ENCODE measurements at regions not wholly inside any gene's neighbourhood (a gene's known extent, or its start where the extent isn't known, plus 50 kb on each side); places are given as distances from the start of the nearest gene placed in this dataset.
A peak's percentile ranks its signal among the peaks of the same experiment; 100 is the strongest.

GRCh38 chrX:40157228-40158035 is 59.7 kb upstream of the BCOR start:
- Histone ChIP-seq H3K4me1 (ENCODE audit: insufficient read depth, low read length) (peaks cover 33% of the 10 kb centered on the region), H3K36me3 (ENCODE audit: insufficient read depth, low read length) (no peaks in the 10 kb centered on the region), H3K27me3 (ENCODE audit: control insufficient read depth in 1 of 2, insufficient read depth in 2 of 2, low read length in 2 of 2) (no peaks in the 10 kb centered on the region), H3K4me3 (ENCODE audit: low read length) (peak overlapping the region; percentile 46), H3K9me3 (ENCODE audit: control insufficient read depth in 1 of 2, insufficient read depth in 1 of 2, low read length in 2 of 2) (no peaks in the 10 kb centered on the region), H3K27ac (ENCODE audit: low read depth in 1 of 2, low read length in 2 of 2) (no peak overlapping the region)
- Mint-ChIP-seq H3K36me3 (ENCODE audit: low read depth) (no peaks in the 10 kb centered on the region), H3K27ac (peak overlapping the region; percentile 72), H3K9me3 (no peaks in the 10 kb centered on the region), H3K4me3 (peak overlapping the region; percentile 82), H3K27me3 (no peaks in the 10 kb centered on the region), H3K4me1 (ENCODE audit: low read depth) (peaks cover 11% of the 10 kb centered on the region)
- DNase-seq, result no peak
- intact Hi-C loops (cut with DNase I, micrococcal nuclease), result loop anchor here in 1 of 2 experiments (10.0 kb wide), 1 partner anchor 317 kb away; no protein-coding TSS in a partner anchor
- POLR2A ChIA-PET, result interaction anchor here (0.7 to 4.7 kb wide), 3 partner anchors 12 to 60 kb away, joined by 3 to 32 read pairs (median 4); no protein-coding TSS in a partner anchor
- CTCF ChIA-PET, result no interaction called here
- ATAC-seq (ENCODE audit: poor library complexity), result no peak
- TF ChIP-seq, protein P1, sequence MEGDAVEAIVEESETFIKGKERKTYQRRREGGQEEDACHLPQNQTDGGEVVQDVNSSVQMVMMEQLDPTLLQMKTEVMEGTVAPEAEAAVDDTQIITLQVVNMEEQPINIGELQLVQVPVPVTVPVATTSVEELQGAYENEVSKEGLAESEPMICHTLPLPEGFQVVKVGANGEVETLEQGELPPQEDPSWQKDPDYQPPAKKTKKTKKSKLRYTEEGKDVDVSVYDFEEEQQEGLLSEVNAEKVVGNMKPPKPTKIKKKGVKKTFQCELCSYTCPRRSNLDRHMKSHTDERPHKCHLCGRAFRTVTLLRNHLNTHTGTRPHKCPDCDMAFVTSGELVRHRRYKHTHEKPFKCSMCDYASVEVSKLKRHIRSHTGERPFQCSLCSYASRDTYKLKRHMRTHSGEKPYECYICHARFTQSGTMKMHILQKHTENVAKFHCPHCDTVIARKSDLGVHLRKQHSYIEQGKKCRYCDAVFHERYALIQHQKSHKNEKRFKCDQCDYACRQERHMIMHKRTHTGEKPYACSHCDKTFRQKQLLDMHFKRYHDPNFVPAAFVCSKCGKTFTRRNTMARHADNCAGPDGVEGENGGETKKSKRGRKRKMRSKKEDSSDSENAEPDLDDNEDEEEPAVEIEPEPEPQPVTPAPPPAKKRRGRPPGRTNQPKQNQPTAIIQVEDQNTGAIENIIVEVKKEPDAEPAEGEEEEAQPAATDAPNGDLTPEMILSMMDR (IDR thresholded peaks at IDR 0.05), result no peak

DNA sequence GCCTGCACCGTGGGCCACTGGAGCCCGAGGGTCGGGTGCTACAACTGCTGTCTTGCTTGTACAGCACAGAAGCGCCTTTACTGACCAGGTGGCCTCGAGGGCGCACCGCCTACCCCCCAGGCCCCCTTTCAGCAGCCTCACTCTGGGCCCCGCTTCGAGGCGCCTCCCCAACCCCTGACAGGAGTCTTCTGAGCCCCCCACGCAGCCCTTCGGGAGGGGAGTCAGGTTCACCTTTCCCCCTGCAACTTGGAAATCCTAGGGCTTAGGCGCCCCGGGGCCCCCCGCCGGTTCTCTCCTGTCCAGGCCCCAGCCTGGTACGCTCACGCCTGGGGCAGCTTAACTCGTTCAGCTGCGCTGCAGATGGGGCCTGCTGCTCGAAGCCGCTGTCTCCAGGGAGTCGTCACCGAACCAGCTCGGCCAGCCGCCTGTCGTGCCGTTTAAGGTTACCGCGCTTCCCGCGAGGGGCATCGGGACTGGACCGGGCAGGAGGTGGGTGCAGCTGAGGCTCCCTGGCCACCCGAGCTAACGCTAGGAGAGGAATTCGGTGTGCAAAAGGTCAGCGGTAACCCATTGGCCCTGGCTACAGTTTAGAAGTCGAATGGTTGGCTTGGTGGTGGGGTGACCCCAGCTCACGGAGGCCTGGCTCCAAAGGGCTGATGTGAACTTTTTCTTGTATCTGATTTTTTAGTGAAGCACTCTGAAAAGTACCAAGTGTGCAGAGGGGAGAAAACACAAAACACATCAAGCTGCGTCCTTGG is 58.9 kb upstream of the BCOR start:
- Mint-ChIP-seq H3K9me3 (no peaks in the 10 kb centered on the region), H3K27me3 (no peaks in the 10 kb centered on the region), H3K27ac (peak overlapping the region; percentile 72), H3K4me3 (peak overlapping the region; percentile 82), H3K4me1 (ENCODE audit: low read depth) (peaks cover 11% of the 10 kb centered on the region), H3K36me3 (ENCODE audit: low read depth) (no peaks in the 10 kb centered on the region)
- ATAC-seq (ENCODE audit: poor library complexity) (no peak), DNase-seq (no peak)
- no peak overlapping the region for H3K27ac ChIP-seq (ENCODE audit: low read depth in 1 of 2, low read length in 2 of 2)
- H3K36me3 ChIP-seq (ENCODE audit: insufficient read depth, low read length), result no peaks in the 10 kb centered on the region
- no peaks in the 10 kb centered on the region for H3K27me3 ChIP-seq (ENCODE audit: control insufficient read depth in 1 of 2, insufficient read depth in 2 of 2, low read length in 2 of 2)
- TF ChIP-seq, protein P1 (IDR thresholded peaks at IDR 0.05), result no peak
- peaks cover 39% of the 10 kb centered on the region for H3K4me1 ChIP-seq (ENCODE audit: insufficient read depth, low read length)
- H3K9me3 ChIP-seq (ENCODE audit: control insufficient read depth in 1 of 2, insufficient read depth in 1 of 2, low read length in 2 of 2), result no peaks in the 10 kb centered on the region
- POLR2A ChIA-PET, result interaction anchor here (0.7 to 4.7 kb wide), 5 partner anchors 13 to 60 kb away, joined by 3 to 32 read pairs (median 4); no protein-coding TSS in a partner anchor
- intact Hi-C loops (cut with DNase I, micrococcal nuclease), result loop anchor here in 1 of 2 experiments (10.0 kb wide), 1 partner anchor 318 kb away; no protein-coding TSS in a partner anchor
- CTCF ChIA-PET, result no interaction called here
- no peak overlapping the region for H3K4me3 ChIP-seq (ENCODE audit: low read length)

DNA sequence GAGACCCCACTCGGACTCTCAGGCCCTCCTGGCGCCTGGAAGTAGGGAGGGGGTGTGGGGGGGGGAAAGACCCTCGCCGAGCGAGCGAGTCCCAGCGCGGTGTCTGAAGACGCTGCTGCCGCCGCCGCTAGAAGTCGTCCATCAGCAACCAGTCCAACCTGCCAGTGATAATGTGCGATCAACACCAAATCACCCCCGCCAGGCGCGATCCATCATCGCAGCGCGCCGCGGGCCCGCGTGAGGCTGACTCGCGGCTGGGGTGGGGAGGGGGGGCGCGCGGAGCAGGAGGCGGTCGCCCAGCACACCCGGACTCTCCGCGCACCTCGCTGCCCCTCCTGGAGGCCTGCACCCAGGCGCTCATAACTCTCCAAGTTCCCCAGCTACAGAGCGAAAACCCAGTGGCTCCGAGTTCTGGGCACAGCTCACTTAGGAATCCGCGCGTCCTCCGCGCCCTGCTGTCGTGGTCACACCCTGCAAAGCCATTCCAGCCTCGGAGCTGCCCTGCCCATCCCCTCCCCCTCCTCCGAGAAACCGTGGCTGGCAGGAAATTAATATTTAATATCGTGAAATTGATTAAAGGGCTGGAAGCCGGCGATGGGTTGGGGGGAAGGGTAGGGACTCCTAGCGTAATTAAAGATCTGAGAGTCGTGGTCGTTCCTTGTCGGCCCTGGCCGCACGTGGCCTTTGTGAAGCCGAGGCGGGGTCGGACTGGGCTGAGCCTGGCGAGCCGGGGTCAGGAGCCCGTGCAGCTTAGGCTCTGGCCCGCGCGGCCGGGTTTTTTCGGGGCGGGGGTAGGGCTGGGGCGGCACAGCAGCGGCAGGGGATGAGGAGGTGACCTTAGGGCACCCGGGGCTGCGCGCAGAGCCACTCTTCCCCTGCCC is 58.1 kb upstream of the BCOR start:
- Histone ChIP-seq H3K27me3 (ENCODE audit: control insufficient read depth in 1 of 2, insufficient read depth in 2 of 2, low read length in 2 of 2) (no peaks in the 10 kb centered on the region), H3K27ac (ENCODE audit: low read depth in 1 of 2, low read length in 2 of 2) (no peak overlapping the region), H3K9me3 (ENCODE audit: control insufficient read depth in 1 of 2, insufficient read depth in 1 of 2, low read length in 2 of 2) (no peaks in the 10 kb centered on the region), H3K4me1 (ENCODE audit: insufficient read depth, low read length) (peaks cover 39% of the 10 kb centered on the region), H3K36me3 (ENCODE audit: insufficient read depth, low read length) (no peaks in the 10 kb centered on the region), H3K4me3 (ENCODE audit: low read length) (peak overlapping the region; percentile 51)
- H3K27ac Mint-ChIP-seq, result no peak overlapping the region
- no peaks in the 10 kb centered on the region for H3K27me3 Mint-ChIP-seq
- no peaks in the 10 kb centered on the region for H3K36me3 Mint-ChIP-seq (ENCODE audit: low read depth)
- no peaks in the 10 kb centered on the region for H3K9me3 Mint-ChIP-seq
- DNase-seq, result peak in 3 of 14 experiments; percentile 38 to 62 (median 50)
- ChIA-PET POLR2A (interaction anchor here (1.0 to 1.6 kb wide), 2 partner anchors 21 to 59 kb away, joined by 3 to 4 read pairs; no protein-coding TSS in a partner anchor), CTCF (no interaction called here)
- intact Hi-C loops (cut with DNase I, micrococcal nuclease), result loop anchor here in 1 of 2 experiments (10.0 kb wide), 1 partner anchor 319 kb away; no protein-coding TSS in a partner anchor
- peak overlapping the region; percentile 58 for H3K4me3 Mint-ChIP-seq
- TF ChIP-seq, protein P1 (IDR thresholded peaks at IDR 0.05), result no peak
- H3K4me1 Mint-ChIP-seq (ENCODE audit: low read depth), result peaks cover 11% of the 10 kb centered on the region
- ATAC-seq (ENCODE audit: poor library complexity), result no peak
